HG03460 (cell line): ENCODE measurements at regions not wholly inside any gene's neighbourhood (a gene's known extent, or its start where the extent isn't known, plus 50 kb on each side); places are given as distances from the start of the nearest gene placed in this dataset.
"Not testable (repeated sequence)": the region's sequence is repeated elsewhere in the genome, so short reads cannot be mapped to it uniquely, and the experiment has no call there.

ENCODE experiments used
- ATAC-seq: cut with Tn5 transposase; IDR thresholded peaks from one replicate; pipeline ENCODE4 v1.9.1; 2021; ENCODE audit not compliant: unreplicated experiment

- no peak for ATAC-seq
Observed at GRCh38 chr2:7736646-7737305, 819.6 kb downstream of the RNF144A start.

GRCh38 chr2:7738596-7738995 is 821.4 kb downstream of the RNF144A start:
- ATAC-seq, result no peak

- ATAC-seq, result no peak
Observed at GRCh38 chr2:7740114-7740513, 822.9 kb downstream of the RNF144A start.

- ATAC-seq, result no peak
Observed at GRCh38 chr2:7742301-7742700, 825.1 kb downstream of the RNF144A start.

GRCh38 chr2:7744827-7745226 is 827.6 kb downstream of the RNF144A start:
- no peak for ATAC-seq

- ATAC-seq, result no peak
Observed at GRCh38 chr2:7745369-7745768, 828.2 kb downstream of the RNF144A start.

- no peak for ATAC-seq
Observed at GRCh38 chr2:7748717-7749415, 831.7 kb downstream of the RNF144A start.

GRCh38 chr2:7749895-7750559 is 832.8 kb downstream of the RNF144A start:
- no peak for ATAC-seq

GRCh38 chr2:7752291-7752690 is 835.1 kb downstream of the RNF144A start:
- ATAC-seq, result no peak

- no peak for ATAC-seq
Observed at GRCh38 chr2:7753777-7754176, 836.6 kb downstream of the RNF144A start.

- ATAC-seq, result no peak
Observed at GRCh38 chr2:7755879-7756278, 838.7 kb downstream of the RNF144A start.

GRCh38 chr2:7758073-7758759 is 841.0 kb downstream of the RNF144A start:
- ATAC-seq, result no peak

- ATAC-seq, result no peak
Observed at GRCh38 chr2:7759898-7760297, 842.7 kb downstream of the RNF144A start.

- ATAC-seq, result not testable (repeated sequence)
Observed at GRCh38 chr2:7763418-7763817, 846.2 kb downstream of the RNF144A start.

- ATAC-seq, result no peak
Observed at GRCh38 chr2:7765236-7765635, 848.0 kb downstream of the RNF144A start.

GRCh38 chr2:7766088-7766722 is 849.0 kb downstream of the RNF144A start:
- no peak for ATAC-seq

GRCh38 chr2:7766978-7767565 is 849.9 kb downstream of the RNF144A start:
- no peak for ATAC-seq

GRCh38 chr2:7767902-7768301 is 850.7 kb downstream of the RNF144A start:
- no peak for ATAC-seq

GRCh38 chr2:7771781-7772180 is 854.6 kb downstream of the RNF144A start:
- no peak for ATAC-seq
